BLaER1 (cell line): ENCODE measurements at regions not wholly inside any gene's neighbourhood (a gene's known extent, or its start where the extent isn't known, plus 50 kb on each side); places are given as distances from the start of the nearest gene placed in this dataset.

ENCODE experiments used
- H3K27ac ChIP-seq: shearing (Covaris generic); formaldehyde crosslinking; 2 replicates; pipeline ENCODE4 v1.8.1; 2022
- H3K27me3 ChIP-seq: shearing (Covaris generic); formaldehyde crosslinking; 2 replicates; pipeline ENCODE4 v1.8.1; 2022
- H3K36me3 ChIP-seq: shearing (Covaris generic); formaldehyde crosslinking; 2 replicates; pipeline ENCODE4 v1.8.1; 2022
- H3K4me1 ChIP-seq: shearing (Covaris generic); formaldehyde crosslinking; 2 replicates; pipeline ENCODE4 v1.8.1; 2022
- H3K4me2 ChIP-seq: shearing (Covaris generic); formaldehyde crosslinking; 2 replicates; pipeline ENCODE4 v1.8.1; 2022
- H3K4me3 ChIP-seq: shearing (Covaris generic); formaldehyde crosslinking; 2 replicates; pipeline ENCODE4 v1.8.1; 2022
- H3K9ac ChIP-seq: shearing (Covaris generic); formaldehyde crosslinking; 2 replicates; pipeline ENCODE4 v1.8.1; 2022
- H3K9me3 ChIP-seq: shearing (Covaris generic); formaldehyde crosslinking; 2 replicates; pipeline ENCODE4 v1.8.1; 2022
- H4K20me1 ChIP-seq: shearing (Covaris generic); formaldehyde crosslinking; 2 replicates; pipeline ENCODE4 v1.8.1; 2022
- Cebpa-rat ChIP-seq: shearing (Covaris generic); IDR thresholded peaks from 2 replicates; pipeline ENCODE4 v1.8.1; 2022

DNA sequence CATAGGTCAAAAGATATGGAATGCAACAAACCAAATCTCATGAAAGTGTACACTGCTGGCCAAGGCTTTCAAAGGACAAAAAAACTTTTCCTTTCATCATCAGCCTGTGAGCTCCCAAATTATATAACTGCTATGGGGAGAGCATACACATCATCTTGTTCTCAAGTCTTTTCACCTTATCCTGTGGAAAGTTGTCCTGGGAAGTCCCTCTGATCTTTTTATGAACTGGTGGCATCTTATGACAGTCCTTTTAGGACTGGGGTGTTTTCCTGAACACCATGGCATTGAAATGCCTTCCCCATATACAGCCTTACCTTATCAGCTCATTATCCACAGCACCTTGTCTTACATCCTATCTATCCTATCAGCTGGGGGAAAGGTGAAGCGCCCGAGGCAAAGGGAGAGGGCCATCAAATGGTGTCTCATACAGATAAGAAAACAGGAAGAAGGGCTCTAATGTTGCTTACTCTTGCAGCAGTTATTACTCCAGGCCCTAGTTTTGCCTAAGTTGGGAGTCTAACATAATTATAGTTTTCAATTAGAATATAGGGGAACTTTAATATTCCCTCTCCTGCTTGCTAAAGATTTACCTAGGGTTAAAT lies 61.5 kb upstream of the GOLIM4 start:
- no peak overlapping the region for H3K27ac ChIP-seq
- no peaks in the 10 kb centered on the region for H3K27me3 ChIP-seq

DNA sequence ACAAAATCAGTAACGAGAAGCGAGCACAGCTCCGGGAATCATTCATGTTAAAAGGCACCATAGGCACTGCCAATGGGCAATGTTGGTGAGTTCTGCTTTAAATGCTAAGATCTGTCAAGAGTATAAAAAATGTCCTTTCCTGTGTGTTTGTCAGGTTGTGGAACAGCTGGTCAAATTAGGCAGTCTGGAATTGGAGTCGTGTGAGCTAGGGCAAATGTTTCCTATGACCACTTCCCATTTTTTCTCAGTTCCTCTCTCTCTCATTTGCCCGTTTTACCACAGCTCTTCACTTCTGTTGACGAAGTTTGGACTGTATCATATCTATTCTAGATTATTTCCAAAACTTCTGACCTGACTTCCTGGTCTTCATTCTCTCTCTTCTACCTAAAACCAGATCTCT lies 60.8 kb upstream of the GOLIM4 start:
- no peaks in the 10 kb centered on the region for H3K27me3 ChIP-seq
- no peak for TF ChIP-seq Cebpa-rat
- H3K4me1 ChIP-seq: peaks cover 9% of the 10 kb centered on the region; the same call in 1 of the 2 replicates
- H4K20me1 ChIP-seq: no peaks in the 10 kb centered on the region
- H3K4me3 ChIP-seq: no peak overlapping the region
- no peaks in the 10 kb centered on the region for H3K36me3 ChIP-seq
- H3K9me3 ChIP-seq: peaks cover 31% of the 10 kb centered on the region
- 0 out of 2 replicates have a peak overlapping the region, but pooled peaks have one; percentile 3 for H3K4me2 ChIP-seq
- no peak overlapping the region for H3K9ac ChIP-seq
- H3K27ac ChIP-seq: no peak overlapping the region

More for the DNA sequence above, 61.5 kb upstream of the GOLIM4 start:
- H3K36me3 ChIP-seq: no peaks in the 10 kb centered on the region
- TF ChIP-seq Cebpa-rat: no peak
- no peaks in the 10 kb centered on the region for H4K20me1 ChIP-seq
- no peak overlapping the region for H3K4me2 ChIP-seq
- H3K4me1 ChIP-seq: peaks cover 9% of the 10 kb centered on the region; the same call in 1 of the 2 replicates
- peaks cover 24% of the 10 kb centered on the region for H3K9me3 ChIP-seq
- H3K9ac ChIP-seq: no peak overlapping the region
- no peak overlapping the region for H3K4me3 ChIP-seq

DNA sequence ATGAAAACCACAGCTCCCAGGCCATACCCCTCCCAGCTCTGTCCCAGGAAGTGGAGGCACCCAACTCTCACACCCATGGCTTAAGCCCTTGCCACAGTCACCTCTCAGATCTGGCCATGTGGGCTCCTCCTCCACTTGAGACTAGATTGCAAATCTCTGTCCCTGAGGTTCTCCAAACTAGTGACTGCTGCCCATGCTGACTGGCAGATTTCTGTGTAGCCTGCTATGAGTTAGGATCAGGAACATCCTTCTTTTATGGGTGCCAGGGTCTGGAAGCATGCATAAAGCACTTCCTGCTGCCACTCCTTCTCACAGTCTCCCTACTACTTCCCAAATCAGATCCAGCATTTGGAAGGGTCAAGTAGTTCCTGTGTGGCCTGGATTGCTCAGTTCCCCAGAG lies 59.6 kb upstream of the GOLIM4 start:
- H3K9ac ChIP-seq: no peak overlapping the region
- no peak overlapping the region for H3K4me3 ChIP-seq
- H3K36me3 ChIP-seq: no peaks in the 10 kb centered on the region
- no peak for TF ChIP-seq Cebpa-rat
- no peaks in the 10 kb centered on the region for H3K27me3 ChIP-seq
- H3K9me3 ChIP-seq: peaks cover 33% of the 10 kb centered on the region
- peaks cover 9% of the 10 kb centered on the region; the same call in 1 of the 2 replicates for H3K4me1 ChIP-seq
- H3K4me2 ChIP-seq: no peak overlapping the region
- no peak overlapping the region for H3K27ac ChIP-seq
- no peaks in the 10 kb centered on the region for H4K20me1 ChIP-seq

DNA sequence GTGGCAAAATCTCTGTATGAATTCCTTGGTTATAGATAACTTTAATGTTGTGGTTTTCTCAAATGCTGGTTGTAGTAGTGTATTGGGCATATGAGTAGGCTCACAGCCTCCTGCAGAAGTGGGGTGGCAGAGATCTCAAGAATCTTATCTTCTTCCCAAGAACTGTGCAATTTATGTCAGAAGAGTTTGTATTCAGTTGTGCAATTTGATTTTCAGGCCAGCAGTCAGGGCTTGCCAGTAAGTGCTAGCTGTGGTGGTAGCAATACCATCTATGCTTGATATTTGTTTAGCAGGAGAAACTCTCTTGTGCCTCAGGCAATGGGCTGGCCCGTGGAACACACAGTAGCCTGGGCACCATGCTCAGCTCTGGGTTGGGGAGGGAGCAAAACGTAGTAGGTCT lies 58.4 kb upstream of the GOLIM4 start:
- no peak overlapping the region for H3K27ac ChIP-seq
- peaks cover 33% of the 10 kb centered on the region for H3K9me3 ChIP-seq
- H3K36me3 ChIP-seq: no peaks in the 10 kb centered on the region
- H3K4me2 ChIP-seq: no peak overlapping the region
- no peak overlapping the region for H3K4me3 ChIP-seq
- no peaks in the 10 kb centered on the region for H4K20me1 ChIP-seq
- H3K4me1 ChIP-seq: peaks cover 9% of the 10 kb centered on the region; the same call in 1 of the 2 replicates
- TF ChIP-seq Cebpa-rat: no peak
- H3K9ac ChIP-seq: no peak overlapping the region
- no peaks in the 10 kb centered on the region for H3K27me3 ChIP-seq

DNA sequence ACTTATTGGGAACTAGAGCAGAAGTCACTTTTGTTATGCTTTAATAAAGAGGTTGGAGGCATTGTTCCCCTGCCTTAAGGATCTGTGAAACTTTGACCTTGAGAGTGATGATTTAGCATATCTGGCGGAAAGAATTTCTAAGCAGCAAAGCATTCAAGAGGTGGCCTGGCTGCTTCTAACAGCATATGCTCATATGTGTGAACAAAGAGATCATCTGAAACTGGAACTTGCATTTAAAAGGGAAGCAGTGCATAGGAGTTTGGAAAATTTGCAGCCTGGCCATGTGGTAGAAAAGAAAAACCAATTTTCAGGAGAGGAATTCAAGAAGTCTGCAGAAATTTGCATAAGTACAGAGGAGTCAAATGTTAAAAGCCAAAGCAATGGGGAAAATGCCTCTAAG lies 56.4 kb upstream of the GOLIM4 start:
- Histone ChIP-seq H3K36me3 (no peaks in the 10 kb centered on the region), H3K9ac (no peak overlapping the region), H3K27ac (no peak overlapping the region), H3K9me3 (peaks cover 33% of the 10 kb centered on the region), H3K4me3 (no peak overlapping the region), H3K4me1 (peaks cover 9% of the 10 kb centered on the region; the same call in 1 of the 2 replicates), H3K27me3 (no peaks in the 10 kb centered on the region), H4K20me1 (no peaks in the 10 kb centered on the region), H3K4me2 (no peak overlapping the region)
- no peak for TF ChIP-seq Cebpa-rat
